Transverse colon (tissue), 4 donors: ENCODE measurements at regions not wholly inside any gene's neighbourhood (a gene's known extent, or its start where the extent isn't known, plus 50 kb on each side); places are given as distances from the start of the nearest gene placed in this dataset.

ENCODE experiments used
- DNase-seq: peaks from one replicate; pipeline ENCODE4 v3.0.0-alpha.2; 2019
- H3K27ac ChIP-seq, 4 donors: fragments of 200-600 bp; sonication (generic); 2 replicates each; pipeline ENCODE4 v1.5.1; 2016 to 2018; ENCODE audit warnings: inconsistent platforms in 4 of 4
- H3K27me3 ChIP-seq: fragments of 200-600 bp; sonication (generic); 2 replicates; pipeline ENCODE4 v1.5.1; 2017; ENCODE audit warnings: inconsistent platforms
- H3K36me3 ChIP-seq, 4 donors: fragments of 200-600 bp; sonication (generic); 2 replicates each; pipeline ENCODE4 v1.5.1; 2017 to 2019; ENCODE audit warnings: inconsistent platforms in 4 of 4
- H3K4me1 ChIP-seq, 4 donors: fragments of 200-600 bp; sonication (generic); 2 replicates each; pipeline ENCODE4 v1.5.1; 2017 to 2020; ENCODE audit warnings: inconsistent platforms in 4 of 4
- H3K4me3 ChIP-seq, 4 donors: fragments of 200-600 bp; sonication (generic); 1 replicate in 1 of 4; 2 replicates in 3 of 4; pipeline versions ENCODE4 v1.5.1 to v1.6.1; 2017 to 2019; ENCODE audit warnings: inconsistent platforms in 4 of 4
- H3K9me3 ChIP-seq, 2 donors: fragments of 200-600 bp; sonication (generic); 2 replicates each; pipeline ENCODE4 v1.5.1; 2017 to 2019; ENCODE audit warnings: inconsistent platforms in 2 of 2
- CTCF ChIP-seq, 5 experiments: fragments of 200-600 bp in 3 of 5; fragments of 450-650 bp in 2 of 5; sonication (generic) in 3 of 5; IDR thresholded peaks; 1 replicate in 2 of 5; 2 replicates in 3 of 5; pipeline ENCODE4 v1.5.1; 2016 to 2017; ENCODE audit warnings: antibody characterized with exemption in 5 of 5, inconsistent platforms in 3 of 5, mild to moderate bottlenecking in 2 of 5, moderate library complexity in 1 of 5
- EP300 ChIP-seq: sonication (generic); formaldehyde crosslinking; IDR thresholded peaks from one replicate; pipeline ENCODE4 v1.6.1; 2017; ENCODE audit warnings: antibody characterized with exemption, low read depth
- POLR2A ChIP-seq: fragments of 450-650 bp; IDR thresholded peaks from one replicate; pipeline ENCODE4 v1.6.1; 2016; ENCODE audit warnings: antibody characterized with exemption, mild to moderate bottlenecking, moderate library complexity
- POLR2AphosphoS5 ChIP-seq, 3 donors: sonication (generic); formaldehyde crosslinking; IDR thresholded peaks; one replicate each; pipeline ENCODE4 v1.6.1; 2016; ENCODE audit warnings: antibody characterized with exemption in 3 of 3
- WGBS, 2 donors: methylation state at CpG; one replicate each; pipeline ENCODE4 v1.1.5; 2018; ENCODE audit warnings: low coverage in 1 of 2; 5-methylcytosine and 5-hydroxymethylcytosine counted together
- in situ Hi-C, 4 donors: fragments of 200-750 bp; cut with MboI; loops; one replicate each; pipeline versions ENCODE4 v1.15.0 to v1.15.1; 2017; ENCODE audit warnings: low sequenced_read_pairs in 3 of 4, low pct_ligation_motif_present in 1 of 4, low pct_unique_long_range_greater_than_20kb in 1 of 4
- intact Hi-C: fragments of 100-400 bp; cut with DNase I; formaldehyde crosslinking; loops from one replicate; pipeline ENCODE4 v1.15.1; 2023; ENCODE audit warnings: low total_unique reads

GRCh38 chr12:107475900-107476299 is 209.7 kb upstream of the PWP1 start:
- intact Hi-C loops, result no loop called here
- H3K27me3 ChIP-seq, result no peaks in the 10 kb centered on the region
- no peaks in the 10 kb centered on the region for H3K4me1 ChIP-seq
- in situ Hi-C loops, result no loop called here
- TF ChIP-seq POLR2AphosphoS5 (IDR thresholded peaks at IDR 0.05), result no peak
- TF ChIP-seq CTCF (IDR thresholded peaks at IDR 0.05), result no peak
- no peak for TF ChIP-seq EP300
- TF ChIP-seq POLR2A, result no peak
- H3K4me3 ChIP-seq, result no peak overlapping the region
- WGBS, 2 donors, result 72% methylated on average over 4 of the region's 4 CpGs; no CpG with 5 or more reads in 1 of the 2 donors
- no peaks in the 10 kb centered on the region for H3K9me3 ChIP-seq
- DNase-seq, result no peak
- no peaks in the 10 kb centered on the region for H3K36me3 ChIP-seq
- no peak overlapping the region for H3K27ac ChIP-seq

DNA sequence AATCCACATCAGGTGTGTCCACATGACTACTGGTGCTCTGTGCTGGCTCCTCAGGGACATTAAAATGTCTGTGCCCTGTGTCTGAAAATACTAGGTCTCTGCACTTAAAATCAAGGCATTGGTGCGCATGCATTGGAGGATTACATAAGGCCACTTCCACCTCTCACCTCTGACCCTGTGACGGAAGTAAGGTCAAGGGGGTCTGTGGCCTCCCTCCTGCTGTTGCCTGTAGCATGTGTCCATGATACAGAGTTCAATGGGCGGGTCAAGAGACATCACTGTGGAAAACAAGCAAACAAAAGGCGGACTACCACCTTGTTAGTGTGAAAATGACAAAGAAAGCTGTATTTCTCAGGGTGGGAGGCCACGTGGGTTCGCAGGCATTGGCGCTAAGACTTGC is 208.6 kb upstream of the PWP1 start:
- H3K4me3 ChIP-seq, result no peak overlapping the region
- TF ChIP-seq CTCF (IDR thresholded peaks at IDR 0.05) (no peak), POLR2A (no peak), EP300 (no peak), POLR2AphosphoS5 (IDR thresholded peaks at IDR 0.05) (no peak)
- in situ Hi-C loops, result no loop called here
- no peaks in the 10 kb centered on the region for H3K4me1 ChIP-seq
- H3K9me3 ChIP-seq, result no peaks in the 10 kb centered on the region
- no peaks in the 10 kb centered on the region for H3K27me3 ChIP-seq
- intact Hi-C loops, result no loop called here
- no peaks in the 10 kb centered on the region for H3K36me3 ChIP-seq
- DNase-seq, result no peak
- WGBS, 2 donors, result 90% methylated on average over 7 of the region's 7 CpGs; no CpG with 5 or more reads in 1 of the 2 donors
- H3K27ac ChIP-seq, result no peak overlapping the region

- H3K27me3 ChIP-seq, result no peaks in the 10 kb centered on the region
- no peak overlapping the region for H3K27ac ChIP-seq
- 95 to 100% methylated on average over 2 of the region's 2 CpGs for WGBS, 2 donors
- TF ChIP-seq EP300 (no peak), CTCF (IDR thresholded peaks at IDR 0.05) (no peak), POLR2AphosphoS5 (IDR thresholded peaks at IDR 0.05) (no peak), POLR2A (no peak)
- no peaks in the 10 kb centered on the region for H3K36me3 ChIP-seq
- DNase-seq, result no peak
- H3K4me3 ChIP-seq, result no peak overlapping the region
- H3K4me1 ChIP-seq, result no peaks in the 10 kb centered on the region
- intact Hi-C loops, result no loop called here
- in situ Hi-C loops, result no loop called here
- H3K9me3 ChIP-seq, result no peaks in the 10 kb centered on the region
Observed at GRCh38 chr12:107477947-107478610, 207.5 kb upstream of the PWP1 start.

- no peak overlapping the region for H3K4me3 ChIP-seq
- no peak for DNase-seq
- in situ Hi-C loops, result no loop called here
- H3K27me3 ChIP-seq, result no peaks in the 10 kb centered on the region
- TF ChIP-seq EP300 (no peak), POLR2A (no peak), CTCF (IDR thresholded peaks at IDR 0.05) (no peak), POLR2AphosphoS5 (IDR thresholded peaks at IDR 0.05) (no peak)
- 80% methylated on average over 1 of the region's 1 CpG for WGBS, 2 donors
- no peaks in the 10 kb centered on the region for H3K9me3 ChIP-seq
- no peak overlapping the region for H3K27ac ChIP-seq
- no peaks in the 10 kb centered on the region for H3K4me1 ChIP-seq
- intact Hi-C loops, result no loop called here
- no peaks in the 10 kb centered on the region for H3K36me3 ChIP-seq
Observed at GRCh38 chr12:107478881-107479280, 206.7 kb upstream of the PWP1 start.
